GM12878 (cell line): ENCODE measurements at regions not wholly inside any gene's neighbourhood (a gene's known extent, or its start where the extent isn't known, plus 50 kb on each side); places are given as distances from the start of the nearest gene placed in this dataset.

Experiments used
- ATAC-seq: fragments of 200-7000 bp; cut with Tn5 transposase; 3 replicates; pipeline ENCODE4 v1.9.1; 2020; ENCODE audit warnings: mild to moderate bottlenecking, moderate library complexity
- BruUV-seq: library from RNA; stranded (reverse); fragments of 400-500 nt; replicated peaks from 2 replicates; lab custom pipeline; 2021; lab: Mats Ljungman, UMichigan
- CTCF ChIA-PET: fragments of 300-600 bp; sonication (Branson Sonifier 250); formaldehyde crosslinking; extraction: SDS; loops from one replicate; lab custom pipeline; 2021; ENCODE audit warnings: inconsistent platforms; lab: Yijun Ruan, JAX
- POLR2A ChIA-PET: fragments of 350-600 bp; formaldehyde crosslinking; extraction: SDS; loops from one replicate; lab custom pipeline; 2021; ENCODE audit warnings: inconsistent platforms; lab: Charles Lee
- RAD21 ChIA-PET: fragments of 300-600 bp; sonication (Branson Sonifier 250); formaldehyde crosslinking; loops from one replicate; lab custom pipeline; 2023; ENCODE audit warnings: antibody characterized with exemption; ENCODE audit not compliant: unreplicated experiment; lab: Charles Lee
- SMC1A ChIA-PET: fragments of 300-600 bp; sonication (Branson Sonifier 250); formaldehyde crosslinking; loops from one replicate; lab custom pipeline; 2023; ENCODE audit not compliant: unreplicated experiment, uncharacterized antibody; lab: Charles Lee
- DNase-seq: peaks from one replicate; pipeline ENCODE4 v3.0.0-alpha.2; 2011; ENCODE audit warnings: low read depth, low spot score
- FAIRE-seq: peaks from 3 replicates; lab custom pipeline; 2011; peaks lifted over from hg19 to GRCh38; lab: Jason Lieb, UNC
- H2AFZ ChIP-seq: 2 replicates; pipeline ENCODE4 v1.6.0; 2011; ENCODE audit warnings: low read depth, low read length, control low read depth; ENCODE audit not compliant: control insufficient read depth
- H3K27ac ChIP-seq: 2 replicates; pipeline ENCODE4 v1.5.1; 2011; ENCODE audit warnings: control low read depth; ENCODE audit not compliant: control insufficient read depth, insufficient read depth
- H3K27me3 ChIP-seq, 2 experiments: replicated peaks in 1 of 2; 2 replicates each; pipeline versions ENCODE4 v1.6.0 to v1.6.1; 2011; ENCODE audit warnings: low read length in 1 of 2; ENCODE audit not compliant: control insufficient read depth in 2 of 2, insufficient read depth in 2 of 2
- H3K36me3 ChIP-seq, 2 experiments: 2 replicates each; pipeline ENCODE4 v1.5.1; 2011; ENCODE audit warnings: low read length in 1 of 2; ENCODE audit not compliant: control insufficient read depth in 2 of 2, insufficient read depth in 2 of 2
- H3K4me1 ChIP-seq: 2 replicates; pipeline ENCODE4 v1.6.1; 2011; ENCODE audit warnings: mild to moderate bottlenecking, low read length, moderate library complexity, mixed read lengths; ENCODE audit not compliant: control insufficient read depth, insufficient read depth
- H3K4me2 ChIP-seq: 2 replicates; pipeline ENCODE4 v1.6.0; 2011; ENCODE audit warnings: control low read depth; ENCODE audit not compliant: control insufficient read depth, insufficient read depth
- H3K4me3 ChIP-seq: fragments of 200-600 bp; sonication (generic); 2 replicates; pipeline ENCODE4 v1.5.1; 2016
- H3K79me2 ChIP-seq: 2 replicates; pipeline ENCODE4 v1.6.0; 2011; ENCODE audit warnings: low read length; ENCODE audit not compliant: control insufficient read depth, insufficient read depth
- H3K9ac ChIP-seq: 2 replicates; pipeline ENCODE4 v1.8.0; 2011; ENCODE audit warnings: low read length, control low read depth, mixed read lengths; ENCODE audit not compliant: control insufficient read depth, insufficient read depth
- H3K9me3 ChIP-seq: replicated peaks from 3 replicates; pipeline ENCODE4 v1.5.1; 2011; ENCODE audit warnings: mild to moderate bottlenecking, low read length; ENCODE audit not compliant: control insufficient read depth, insufficient read depth
- H4K20me1 ChIP-seq: 2 replicates; pipeline ENCODE4 v1.6.0; 2011; ENCODE audit not compliant: control insufficient read depth, insufficient read depth
- BCL11A ChIP-seq: IDR thresholded peaks from 2 replicates; pipeline ENCODE4 v1.6.1; 2011; ENCODE audit warnings: low read depth, low read length
- CBX3 ChIP-seq: fragments of 200-600 bp; sonication (generic); IDR thresholded peaks from 2 replicates; pipeline ENCODE4 v1.6.1; 2016; ENCODE audit warnings: low read depth, borderline replicate concordance
- ESRRA ChIP-seq: IDR thresholded peaks from 2 replicates; pipeline ENCODE4 v1.6.1; 2012; ENCODE audit warnings: mild to moderate bottlenecking, low read length, improper control_type of control experiment
- FOXK2 ChIP-seq: fragments of 450-650 bp; IDR thresholded peaks from 2 replicates; pipeline ENCODE4 v1.6.1; 2017; ENCODE audit warnings: mild to moderate bottlenecking, moderate library complexity
- IKZF2 ChIP-seq, 2 experiments: fragments of 450-650 bp; IDR thresholded peaks; 2 replicates each; pipeline ENCODE4 v1.6.1; 2017; ENCODE audit warnings: mild to moderate bottlenecking in 2 of 2, moderate library complexity in 2 of 2
- IRF4 ChIP-seq: IDR thresholded peaks from 2 replicates; pipeline ENCODE4 v1.6.1; 2011; ENCODE audit warnings: low read depth, low read length
- JUNB ChIP-seq: IDR thresholded peaks from 2 replicates; pipeline ENCODE4 v1.6.1; 2016; ENCODE audit warnings: antibody characterized with exemption, mild to moderate bottlenecking
- NFYB ChIP-seq: IDR thresholded peaks from 2 replicates; pipeline ENCODE4 v1.6.1; 2011; ENCODE audit warnings: low read depth, mild to moderate bottlenecking, low read length, improper control_type of control experiment, moderate library complexity; ENCODE audit not compliant: insufficient read depth
- NR2F1 ChIP-seq: fragments of 450-650 bp; conservative IDR thresholded peaks from 2 replicates; pipeline ENCODE4 v1.6.1; 2017; ENCODE audit warnings: mild to moderate bottlenecking
- RAD51 ChIP-seq: fragments of 450-650 bp; IDR thresholded peaks from 2 replicates; pipeline ENCODE4 v1.6.1; 2016; ENCODE audit warnings: moderate library complexity, mild to moderate bottlenecking, inconsistent platforms
- WRNIP1 ChIP-seq: IDR thresholded peaks from 2 replicates; pipeline ENCODE4 v1.6.1; 2011; ENCODE audit warnings: low read depth, low read length, improper control_type of control experiment, borderline replicate concordance
- YBX1 ChIP-seq: fragments of 450-650 bp; IDR thresholded peaks from 2 replicates; pipeline ENCODE4 v1.6.1; 2016; ENCODE audit warnings: antibody characterized with exemption
- WGBS: methylation state at CpG from one replicate; pipeline ENCODE4 v1.1.6; 2016; ENCODE audit warnings: low lambda C conversion rate; ENCODE audit not compliant: insufficient replicate concordance, insufficient coverage; ENCODE audit errors: missing lambda C conversion rate; 5-methylcytosine and 5-hydroxymethylcytosine counted together
- in situ Hi-C: fragments of 300-500 bp; cut with MboI; formaldehyde crosslinking; loops from 9 replicates; pipeline ENCODE4 v1.14.3; 2018; ENCODE audit warnings: mixed read lengths
- intact Hi-C: fragments of 100-400 bp; cut with micrococcal nuclease; formaldehyde crosslinking; loops from one replicate; pipeline ENCODE4 v1.14.2; 2022; ENCODE audit not compliant: unreplicated experiment
- TF ChIP-seq, protein P1 (sequence below): fragments of 450-650 bp; IDR thresholded peaks from 2 replicates; pipeline ENCODE4 v1.6.1; 2018; ENCODE audit warnings: mild to moderate bottlenecking, low read depth, moderate library complexity; ENCODE audit not compliant: partially characterized antibody
- TF ChIP-seq, protein P2 (sequence below): fragments of 450-650 bp; IDR thresholded peaks from 2 replicates; pipeline ENCODE4 v1.6.1; 2017; ENCODE audit warnings: mild to moderate bottlenecking, moderate library complexity

DNA sequence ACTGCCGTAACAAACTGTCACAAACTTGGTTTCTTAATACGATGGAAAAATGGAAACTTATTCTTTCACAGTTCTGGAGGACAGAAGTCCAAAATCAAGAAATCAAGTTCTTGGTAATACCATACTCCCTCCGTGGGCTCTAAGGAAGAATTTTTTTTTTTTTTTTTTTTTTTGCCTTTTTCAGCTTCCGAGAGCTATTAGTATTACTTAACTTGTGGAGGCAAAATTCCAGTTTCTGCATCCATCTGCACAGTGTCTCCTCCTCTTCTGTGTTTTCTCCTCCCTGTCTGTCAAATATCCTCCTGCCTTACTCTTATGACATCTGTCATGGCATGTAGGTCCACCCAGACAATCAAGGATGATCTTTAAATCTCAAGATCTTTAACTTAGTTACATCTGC is 426.6 kb downstream of the SPRY1 start:
- no peak overlapping the region for H3K27ac ChIP-seq
- CTCF ChIA-PET: interaction anchor here (1.7 kb wide), 1 partner anchor 18 kb away, joined by 4 read pairs; no protein-coding TSS in a partner anchor
- no peak overlapping the region for H3K4me3 ChIP-seq
- POLR2A ChIA-PET: interaction anchor here (0.6 kb wide), 1 partner anchor 709 kb away, joined by 3 read pairs; no protein-coding TSS in a partner anchor
- no peak for TF ChIP-seq IRF4
- no peak for TF ChIP-seq IKZF2 (IDR thresholded peaks at IDR 0.05)
- TF ChIP-seq RAD51: no peak
- no peak for TF ChIP-seq CBX3
- TF ChIP-seq JUNB: no peak
- TF ChIP-seq ESRRA: no peak
- TF ChIP-seq YBX1: no peak
- no peak for TF ChIP-seq NR2F1
- TF ChIP-seq, protein P1, sequence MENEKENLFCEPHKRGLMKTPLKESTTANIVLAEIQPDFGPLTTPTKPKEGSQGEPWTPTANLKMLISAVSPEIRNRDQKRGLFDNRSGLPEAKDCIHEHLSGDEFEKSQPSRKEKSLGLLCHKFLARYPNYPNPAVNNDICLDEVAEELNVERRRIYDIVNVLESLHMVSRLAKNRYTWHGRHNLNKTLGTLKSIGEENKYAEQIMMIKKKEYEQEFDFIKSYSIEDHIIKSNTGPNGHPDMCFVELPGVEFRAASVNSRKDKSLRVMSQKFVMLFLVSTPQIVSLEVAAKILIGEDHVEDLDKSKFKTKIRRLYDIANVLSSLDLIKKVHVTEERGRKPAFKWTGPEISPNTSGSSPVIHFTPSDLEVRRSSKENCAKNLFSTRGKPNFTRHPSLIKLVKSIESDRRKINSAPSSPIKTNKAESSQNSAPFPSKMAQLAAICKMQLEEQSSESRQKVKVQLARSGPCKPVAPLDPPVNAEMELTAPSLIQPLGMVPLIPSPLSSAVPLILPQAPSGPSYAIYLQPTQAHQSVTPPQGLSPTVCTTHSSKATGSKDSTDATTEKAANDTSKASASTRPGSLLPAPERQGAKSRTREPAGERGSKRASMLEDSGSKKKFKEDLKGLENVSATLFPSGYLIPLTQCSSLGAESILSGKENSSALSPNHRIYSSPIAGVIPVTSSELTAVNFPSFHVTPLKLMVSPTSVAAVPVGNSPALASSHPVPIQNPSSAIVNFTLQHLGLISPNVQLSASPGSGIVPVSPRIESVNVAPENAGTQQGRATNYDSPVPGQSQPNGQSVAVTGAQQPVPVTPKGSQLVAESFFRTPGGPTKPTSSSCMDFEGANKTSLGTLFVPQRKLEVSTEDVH: no peak
- TF ChIP-seq, protein P2, sequence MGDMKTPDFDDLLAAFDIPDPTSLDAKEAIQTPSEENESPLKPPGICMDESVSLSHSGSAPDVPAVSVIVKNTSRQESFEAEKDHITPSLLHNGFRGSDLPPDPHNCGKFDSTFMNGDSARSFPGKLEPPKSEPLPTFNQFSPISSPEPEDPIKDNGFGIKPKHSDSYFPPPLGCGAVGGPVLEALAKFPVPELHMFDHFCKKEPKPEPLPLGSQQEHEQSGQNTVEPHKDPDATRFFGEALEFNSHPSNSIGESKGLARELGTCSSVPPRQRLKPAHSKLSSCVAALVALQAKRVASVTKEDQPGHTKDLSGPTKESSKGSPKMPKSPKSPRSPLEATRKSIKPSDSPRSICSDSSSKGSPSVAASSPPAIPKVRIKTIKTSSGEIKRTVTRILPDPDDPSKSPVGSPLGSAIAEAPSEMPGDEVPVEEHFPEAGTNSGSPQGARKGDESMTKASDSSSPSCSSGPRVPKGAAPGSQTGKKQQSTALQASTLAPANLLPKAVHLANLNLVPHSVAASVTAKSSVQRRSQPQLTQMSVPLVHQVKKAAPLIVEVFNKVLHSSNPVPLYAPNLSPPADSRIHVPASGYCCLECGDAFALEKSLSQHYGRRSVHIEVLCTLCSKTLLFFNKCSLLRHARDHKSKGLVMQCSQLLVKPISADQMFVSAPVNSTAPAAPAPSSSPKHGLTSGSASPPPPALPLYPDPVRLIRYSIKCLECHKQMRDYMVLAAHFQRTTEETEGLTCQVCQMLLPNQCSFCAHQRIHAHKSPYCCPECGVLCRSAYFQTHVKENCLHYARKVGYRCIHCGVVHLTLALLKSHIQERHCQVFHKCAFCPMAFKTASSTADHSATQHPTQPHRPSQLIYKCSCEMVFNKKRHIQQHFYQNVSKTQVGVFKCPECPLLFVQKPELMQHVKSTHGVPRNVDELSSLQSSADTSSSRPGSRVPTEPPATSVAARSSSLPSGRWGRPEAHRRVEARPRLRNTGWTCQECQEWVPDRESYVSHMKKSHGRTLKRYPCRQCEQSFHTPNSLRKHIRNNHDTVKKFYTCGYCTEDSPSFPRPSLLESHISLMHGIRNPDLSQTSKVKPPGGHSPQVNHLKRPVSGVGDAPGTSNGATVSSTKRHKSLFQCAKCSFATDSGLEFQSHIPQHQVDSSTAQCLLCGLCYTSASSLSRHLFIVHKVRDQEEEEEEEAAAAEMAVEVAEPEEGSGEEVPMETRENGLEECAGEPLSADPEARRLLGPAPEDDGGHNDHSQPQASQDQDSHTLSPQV: no peak
- no peak for TF ChIP-seq BCL11A
- no peak for TF ChIP-seq FOXK2
- TF ChIP-seq WRNIP1: no peak
- no peak for TF ChIP-seq NFYB
- no TSS peak for BruUV-seq
- H3K4me2 ChIP-seq: no peak overlapping the region
- WGBS: 35% methylated on average over 3 of the region's 4 CpGs
- FAIRE-seq: no peak
- H3K9me3 ChIP-seq: no peaks in the 10 kb centered on the region
- H3K4me1 ChIP-seq: no peaks in the 10 kb centered on the region
- intact Hi-C loops (no loop called here), in situ Hi-C loops (no loop called here)
- no peak for DNase-seq
- no peaks in the 10 kb centered on the region for H3K36me3 ChIP-seq
- no peaks in the 10 kb centered on the region for H3K79me2 ChIP-seq
- no peak overlapping the region for H3K9ac ChIP-seq
- SMC1A ChIA-PET: interaction anchor here (0.5 to 0.7 kb wide), 2 partner anchors 13 to 22 kb away, joined by 3 read pairs; no protein-coding TSS in a partner anchor
- no peak overlapping the region for H2AFZ ChIP-seq
- no peaks in the 10 kb centered on the region for H4K20me1 ChIP-seq
- RAD21 ChIA-PET: interaction anchor here (0.6 kb wide), 1 partner anchor 161 kb away, joined by 3 read pairs; no protein-coding TSS in a partner anchor
- H3K27me3 ChIP-seq: no peaks in the 10 kb centered on the region; a peak in 1 of 4 replicates
- no peak for ATAC-seq
